Panc1 (cell line): ENCODE measurements at regions not wholly inside any gene's neighbourhood (a gene's known extent, or its start where the extent isn't known, plus 50 kb on each side); places are given as distances from the start of the nearest gene placed in this dataset.

ENCODE experiments used
- ATAC-seq: fragments of 200-7000 bp; cut with Tn5 transposase; 2 replicates; pipeline ENCODE4 v1.9.1; 2020; ENCODE audit warnings: mild to moderate bottlenecking, moderate library complexity
- BruUV-seq: library from RNA; stranded (reverse); fragments of 400-500 nt; replicated peaks from 2 replicates; lab custom pipeline; 2021; lab: Mats Ljungman, UMichigan
- CTCF ChIA-PET: fragments of 300-600 bp; sonication (Branson Sonifier 250); formaldehyde crosslinking; loops from one replicate; lab custom pipeline; 2022; ENCODE audit warnings: antibody characterized with exemption; lab: Charles Lee
- POLR2A ChIA-PET: fragments of 300-600 bp; sonication (Branson Sonifier 250); formaldehyde crosslinking; loops from one replicate; lab custom pipeline; 2022; ENCODE audit warnings: antibody characterized with exemption; lab: Charles Lee
- DNase-seq: peaks from one replicate; pipeline ENCODE4 v3.0.0-alpha.2; 2010; ENCODE audit warnings: low read depth, low spot score
- H3K27ac ChIP-seq: 2 replicates; pipeline ENCODE4 v1.5.1; 2011; ENCODE audit warnings: mild to moderate bottlenecking, low read length, inconsistent platforms
- H3K27me3 ChIP-seq: fragments of 200-500 bp; sonication (Bioruptor generic); 2 replicates; pipeline ENCODE4 v1.6.0; 2014; ENCODE audit warnings: low read length, inconsistent platforms; ENCODE audit not compliant: control insufficient read depth, insufficient read depth
- H3K36me3 ChIP-seq: fragments of 200-500 bp; sonication (Bioruptor generic); 2 replicates; pipeline ENCODE4 v1.5.1; 2014; ENCODE audit warnings: inconsistent platforms, mild to moderate bottlenecking, low read length, moderate library complexity; ENCODE audit not compliant: control insufficient read depth, insufficient read depth
- H3K4me1 ChIP-seq: 2 replicates; pipeline ENCODE4 v1.5.1; 2011; ENCODE audit warnings: inconsistent platforms, mild to moderate bottlenecking, low read length, moderate library complexity; ENCODE audit not compliant: control insufficient read depth, insufficient read depth
- H3K4me3 ChIP-seq, 2 experiments: 2 replicates each; pipeline ENCODE4 v1.5.1; 2011 to 2012; ENCODE audit warnings: low read depth in 2 of 2, low read length in 2 of 2, mild to moderate bottlenecking in 2 of 2, inconsistent platforms in 1 of 2, moderate library complexity in 1 of 2
- H3K9me3 ChIP-seq: fragments of 200-500 bp; sonication (Bioruptor generic); 2 replicates; pipeline ENCODE4 v1.5.1; 2014; ENCODE audit warnings: low read depth, mild to moderate bottlenecking, inconsistent platforms, low read length, moderate library complexity; ENCODE audit not compliant: control insufficient read depth, insufficient read depth
- CTCF ChIP-seq: fragments of 450-650 bp; IDR thresholded peaks from 2 replicates; pipeline ENCODE4 v1.5.1; 2017; ENCODE audit warnings: mild to moderate bottlenecking
- POLR2AphosphoS5 ChIP-seq: IDR thresholded peaks from 2 replicates; pipeline ENCODE4 v1.6.1; 2012; ENCODE audit warnings: mild to moderate bottlenecking, low read depth, low read length, moderate library complexity
- REST ChIP-seq, 2 experiments: IDR thresholded peaks; 2 replicates each; pipeline ENCODE4 v1.6.1; 2011 to 2012; ENCODE audit warnings: low read depth in 2 of 2, control low read depth in 1 of 2, low read length in 1 of 2, mild to moderate bottlenecking in 1 of 2, moderate library complexity in 1 of 2; ENCODE audit not compliant: insufficient read depth in 1 of 2
- SIN3A ChIP-seq: IDR thresholded peaks from 2 replicates; pipeline ENCODE4 v1.6.1; 2012; ENCODE audit warnings: low read depth, mild to moderate bottlenecking, low read length, moderate library complexity, borderline replicate concordance; ENCODE audit not compliant: insufficient read depth
- TCF7L2 ChIP-seq: IDR thresholded peaks from 2 replicates; pipeline ENCODE4 v1.6.1; 2011; ENCODE audit warnings: mild to moderate bottlenecking, low read depth, low read length, inconsistent platforms
- in situ Hi-C: cut with HindIII; loops from 2 replicates; pipeline ENCODE4 v1.10.0; 2016; ENCODE audit warnings: low sequenced_read_pairs, low pct_unique_long_range_greater_than_20kb
- intact Hi-C: fragments of 100-400 bp; cut with micrococcal nuclease; formaldehyde crosslinking; loops from one replicate; pipeline ENCODE4 v1.10.0; 2022; ENCODE audit not compliant: unreplicated experiment

- intact Hi-C loops (no loop called here), in situ Hi-C loops (no loop called here)
- CTCF ChIA-PET, result no interaction called here
- Histone ChIP-seq H3K4me3 (no peak overlapping the region), H3K36me3 (no peaks in the 10 kb centered on the region), H3K4me1 (no peaks in the 10 kb centered on the region; the same call in none of the 2 replicates), H3K9me3 (no peaks in the 10 kb centered on the region), H3K27ac (no peak overlapping the region), H3K27me3 (no peaks in the 10 kb centered on the region)
- ATAC-seq, result no peak
- no TSS peak for BruUV-seq
- DNase-seq, result no peak
- POLR2A ChIA-PET, result no interaction called here
- TF ChIP-seq REST (IDR thresholded peaks at IDR 0.05; ENCODE audit: insufficient read depth in 1 of 2, low read depth in 2 of 2, low read length in 1 of 2) (peak; percentile 75 to 79), CTCF (no peak), SIN3A (no peak), POLR2AphosphoS5 (no peak)
Observed at GRCh38 chr1:93770640-93771039, 89.0 kb upstream of the BCAR3 start.

- intact Hi-C loops, result no loop called here
- CTCF ChIA-PET, result no interaction called here
- POLR2A ChIA-PET, result no interaction called here
- Histone ChIP-seq H3K27ac (peak overlapping the region; percentile 25), H3K4me1 (no peaks in the 10 kb centered on the region; the same call in none of the 2 replicates), H3K4me3 (no peak overlapping the region), H3K27me3 (no peaks in the 10 kb centered on the region), H3K9me3 (no peaks in the 10 kb centered on the region), H3K36me3 (no peaks in the 10 kb centered on the region)
- in situ Hi-C loops, result no loop called here
- BruUV-seq, result no TSS peak
- ATAC-seq (no peak), DNase-seq (no peak)
- TF ChIP-seq TCF7L2, result no peak
- TF ChIP-seq POLR2AphosphoS5, result no peak
- no peak for TF ChIP-seq CTCF
Observed at GRCh38 chr1:93769777-93770176, 88.1 kb upstream of the BCAR3 start.
